ENCODE measurements at regions not wholly inside any gene's neighbourhood (a gene's known extent, or its start where the extent isn't known, plus 50 kb on each side); places are given as distances from the start of the nearest gene placed in this dataset.

DNA sequence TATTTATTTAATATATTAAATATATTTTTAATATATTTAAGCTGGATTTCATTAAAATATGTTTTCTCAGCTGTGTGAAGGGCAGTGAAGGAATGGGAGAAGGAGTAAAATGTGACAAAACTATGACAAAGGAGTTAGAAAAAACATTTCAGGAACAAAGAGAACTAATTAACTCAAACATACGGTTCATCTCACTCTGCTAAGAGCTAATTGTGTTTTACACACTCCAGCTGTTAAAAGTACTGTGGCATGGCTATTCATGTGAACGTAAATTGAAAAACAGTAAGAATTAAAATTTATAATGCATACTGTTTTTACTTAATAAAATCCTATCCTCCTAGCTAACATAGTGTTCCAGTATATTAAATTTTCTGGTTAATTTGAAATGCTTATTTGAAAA, 262.5 kb upstream of the GNAI1 start:
- no peak for DNase-seq (ENCODE audit: low read depth)

DNA sequence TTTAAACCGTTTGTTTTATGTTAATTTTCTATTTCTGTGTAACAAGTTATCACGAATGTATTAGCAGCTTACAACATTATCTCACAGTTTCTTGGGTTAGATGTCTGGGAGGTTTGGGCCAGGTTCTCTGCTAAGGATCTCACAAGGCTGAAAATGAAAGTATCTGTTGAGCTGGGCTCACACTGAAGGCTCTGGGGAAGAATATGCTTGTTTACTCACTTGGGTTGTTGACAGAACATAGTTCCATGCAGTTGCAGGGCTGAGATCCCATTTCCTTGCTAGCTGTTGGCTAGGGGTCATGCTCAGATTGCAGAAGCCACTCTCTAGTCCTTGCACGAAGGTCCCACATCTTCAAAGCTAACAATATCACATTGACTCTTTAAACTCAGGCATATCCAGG, 266.6 kb upstream of the GNAI1 start:
- DNase-seq (ENCODE audit: low read depth): no peak

DNA sequence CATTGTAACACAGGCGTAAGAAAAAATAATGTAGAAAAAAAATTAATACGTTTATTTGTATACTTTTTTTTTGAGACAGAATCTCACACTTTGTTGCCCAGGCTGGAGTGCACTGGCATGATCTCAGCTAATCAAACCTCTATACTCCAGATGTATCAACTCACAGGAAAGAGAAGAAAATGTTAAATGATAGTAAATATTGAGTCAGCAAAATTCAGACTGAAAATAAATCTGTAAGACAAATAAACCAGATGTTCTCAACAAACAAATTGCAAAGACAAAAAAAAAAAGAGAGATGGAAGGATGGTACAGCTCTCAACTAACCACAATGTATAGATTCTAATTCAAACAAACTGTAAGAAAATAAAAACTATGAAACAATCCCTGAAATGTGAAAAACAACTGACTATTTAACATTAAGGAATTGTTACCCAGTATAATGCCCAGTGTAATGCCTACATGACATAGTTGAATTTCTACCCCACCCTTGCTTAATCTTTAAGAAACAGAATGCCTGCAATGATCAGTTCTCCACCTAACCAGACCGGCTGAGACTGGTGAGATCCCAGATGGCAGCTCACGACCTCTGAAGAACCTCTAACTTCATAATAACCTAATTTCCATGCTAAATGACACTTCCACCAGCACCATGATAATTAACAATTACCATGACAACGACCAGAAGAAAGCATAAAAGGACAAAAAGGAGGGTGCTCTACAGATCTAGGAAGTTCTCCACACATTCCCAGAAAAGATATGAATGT, 272.0 kb upstream of the GNAI1 start:
- no peak for DNase-seq (ENCODE audit: low read depth)

DNA sequence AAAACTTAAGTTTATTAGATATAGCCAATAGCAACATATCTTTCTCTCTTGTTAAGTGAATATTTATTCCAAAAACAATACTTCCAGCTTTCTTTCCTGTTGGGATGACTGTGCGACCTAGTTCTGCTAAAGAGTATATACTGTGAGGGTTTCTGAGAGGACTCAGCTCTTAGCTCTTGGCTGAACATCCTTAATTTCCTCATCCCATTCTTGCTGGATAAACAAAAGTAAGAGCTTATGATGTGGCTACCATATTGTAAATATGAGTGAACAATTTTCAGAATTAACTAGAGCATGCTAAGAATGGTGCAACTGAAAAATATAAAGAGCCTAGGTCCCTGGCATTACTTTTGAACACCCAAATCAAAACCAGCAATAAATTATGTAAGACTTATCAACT, 279.5 kb upstream of the GNAI1 start:
- DNase-seq (ENCODE audit: low read depth): no peak

DNA sequence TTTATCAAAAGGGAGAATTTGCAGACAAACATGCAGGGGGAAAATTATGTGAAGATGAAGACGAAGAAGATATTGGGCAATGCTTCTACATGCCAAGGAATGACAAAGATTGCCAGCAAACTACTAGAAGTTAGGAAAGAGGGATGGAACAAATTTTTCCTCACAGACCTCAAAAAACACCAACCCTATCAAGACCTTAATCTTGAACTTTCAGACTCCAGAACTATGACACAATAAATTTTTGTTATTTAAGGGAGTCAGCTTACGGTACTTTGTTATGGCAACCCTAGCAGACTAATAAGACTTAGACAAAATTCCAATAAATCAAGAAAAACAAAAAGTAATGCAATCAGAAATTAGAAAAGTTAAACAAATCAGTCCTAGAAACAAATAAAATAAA, 280.0 kb upstream of the GNAI1 start:
- DNase-seq (ENCODE audit: low read depth): no peak

DNA sequence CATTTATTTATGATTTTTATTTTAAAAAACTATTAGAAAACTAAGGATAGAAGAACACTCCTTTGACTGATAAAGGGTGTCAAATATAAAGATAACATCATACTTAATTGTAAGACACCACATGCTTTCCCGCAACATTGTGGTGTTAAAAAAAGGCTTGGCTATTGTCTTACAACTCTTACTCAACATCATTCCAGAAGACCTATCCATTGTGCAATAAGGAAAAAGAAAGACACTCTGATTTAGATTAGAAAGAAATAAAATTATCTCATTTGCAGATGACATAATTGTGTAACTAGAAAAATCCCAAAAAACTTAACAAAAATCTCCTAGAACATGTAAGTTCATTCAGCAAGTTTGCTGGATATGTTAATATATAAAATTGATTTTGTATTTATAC, 296.7 kb upstream of the GNAI1 start:
- DNase-seq (ENCODE audit: low read depth): no peak

DNA sequence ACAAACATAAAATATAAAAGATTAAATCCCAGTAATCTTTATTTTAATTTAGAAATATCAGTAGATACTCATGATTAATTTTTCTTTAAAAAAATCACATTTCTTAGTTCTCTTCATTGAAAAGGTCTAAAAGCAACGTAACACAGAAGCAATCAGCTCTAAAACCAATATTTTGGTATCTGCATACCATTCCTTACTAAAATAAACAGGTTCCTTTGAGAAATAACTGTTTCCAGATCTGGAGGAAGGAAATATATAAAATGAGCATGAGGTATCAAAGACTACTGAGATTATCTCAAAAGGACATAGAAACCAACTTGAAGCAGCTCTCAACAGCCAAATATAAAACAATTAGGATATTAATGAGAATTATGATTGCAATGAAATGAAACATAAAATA, 301.0 kb upstream of the GNAI1 start:
- DNase-seq (ENCODE audit: low read depth): no peak

DNA sequence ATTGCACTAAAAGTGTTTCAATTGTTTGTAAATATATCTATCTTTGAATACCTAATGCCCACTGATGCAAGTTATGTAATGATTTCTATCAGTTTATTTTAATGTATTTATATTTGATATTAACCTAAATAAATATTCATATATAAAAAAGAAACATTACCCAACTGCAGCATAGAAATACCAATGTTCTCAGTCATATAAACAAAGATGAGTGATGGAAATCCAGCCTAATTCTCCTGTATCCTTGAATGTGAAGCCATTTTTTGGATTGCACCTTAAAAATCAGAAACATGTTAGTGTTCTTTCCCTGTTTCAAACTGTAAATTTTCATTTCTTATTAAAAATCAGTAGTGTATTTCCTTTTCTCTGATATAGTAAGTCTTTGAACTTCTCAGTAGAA, 305.8 kb upstream of the GNAI1 start:
- no peak for DNase-seq (ENCODE audit: low read depth)

DNA sequence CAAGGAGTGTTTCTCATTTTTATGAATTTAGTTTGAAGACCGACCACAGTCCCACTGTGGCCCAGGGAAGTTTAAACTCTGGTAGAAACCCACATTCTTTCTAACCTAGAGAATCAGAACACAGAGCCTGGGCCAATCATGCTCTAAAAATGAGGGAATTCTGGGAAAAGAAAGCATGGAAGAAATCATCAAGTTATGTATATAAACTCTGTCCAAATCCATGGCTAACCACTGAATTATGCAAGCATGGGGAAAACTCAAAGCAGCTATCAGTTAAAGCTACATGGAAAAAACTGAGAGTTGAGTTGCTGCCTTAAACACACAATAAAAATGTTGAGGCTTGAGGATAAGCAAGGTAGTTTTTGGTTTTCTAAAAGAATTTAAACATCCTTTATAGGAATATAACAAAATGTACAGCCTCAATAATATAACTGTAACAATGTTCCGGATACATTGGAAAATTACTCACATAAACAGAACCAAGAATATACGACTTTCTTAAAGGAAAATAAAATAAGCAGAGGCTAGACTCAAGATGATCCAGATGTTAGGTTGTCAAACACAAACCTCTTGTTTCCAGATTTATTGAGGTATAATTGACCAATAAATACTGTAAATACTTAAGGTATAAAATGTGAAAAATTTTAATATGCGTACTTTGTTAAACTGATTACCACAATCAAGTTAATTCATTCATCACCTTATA, 311.2 kb upstream of the GNAI1 start:
- no peak for DNase-seq (ENCODE audit: low read depth)

DNA sequence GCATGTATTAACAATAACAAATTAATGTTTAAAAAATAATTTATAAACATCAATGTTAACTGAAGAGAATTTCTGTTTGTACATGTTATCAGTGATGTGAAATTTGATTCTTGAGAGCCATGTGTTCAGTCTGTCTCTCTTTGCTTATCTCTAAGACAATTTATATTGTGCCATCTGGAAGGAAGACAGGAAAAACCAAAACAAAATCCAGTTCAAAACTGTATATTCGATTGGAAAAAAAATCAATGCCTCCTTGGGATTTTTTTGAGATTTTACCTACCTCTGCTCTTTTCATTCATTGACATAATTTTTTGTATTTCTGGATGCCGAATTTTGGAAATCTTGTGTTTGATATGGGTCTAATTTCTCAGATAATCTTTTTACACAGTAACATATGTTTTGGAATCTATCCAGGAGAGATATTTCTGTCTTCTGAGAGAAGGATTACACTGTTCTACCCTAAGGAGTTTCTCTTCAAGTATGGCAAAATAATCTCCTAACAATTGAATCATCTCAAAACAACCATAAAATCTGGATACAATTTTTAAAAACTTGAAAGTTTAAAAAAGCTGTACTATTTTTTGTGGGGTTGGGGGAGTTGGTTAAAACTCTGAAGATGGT, 311.9 kb upstream of the GNAI1 start:
- DNase-seq (ENCODE audit: low read depth): no peak

DNA sequence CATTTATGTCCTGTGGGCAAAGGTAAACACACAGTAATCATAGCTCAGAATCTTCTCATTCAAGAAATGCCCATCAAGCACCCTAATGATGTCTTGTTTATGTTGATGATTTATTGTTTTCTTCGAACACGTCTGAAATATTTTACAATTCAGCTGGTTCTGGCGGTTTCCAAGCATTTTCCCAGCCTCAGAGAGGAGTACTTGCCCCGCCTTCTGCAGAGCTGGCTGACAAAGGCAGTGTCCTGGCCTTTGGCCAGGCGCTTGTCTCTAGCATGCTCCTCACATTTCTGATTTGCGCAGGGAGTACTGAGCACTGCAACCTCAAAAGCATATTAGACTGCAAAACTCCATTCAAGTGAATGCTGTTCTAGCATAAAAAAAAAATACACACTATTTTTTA, 314.2 kb upstream of the GNAI1 start:
- no peak for DNase-seq (ENCODE audit: low read depth)

DNA sequence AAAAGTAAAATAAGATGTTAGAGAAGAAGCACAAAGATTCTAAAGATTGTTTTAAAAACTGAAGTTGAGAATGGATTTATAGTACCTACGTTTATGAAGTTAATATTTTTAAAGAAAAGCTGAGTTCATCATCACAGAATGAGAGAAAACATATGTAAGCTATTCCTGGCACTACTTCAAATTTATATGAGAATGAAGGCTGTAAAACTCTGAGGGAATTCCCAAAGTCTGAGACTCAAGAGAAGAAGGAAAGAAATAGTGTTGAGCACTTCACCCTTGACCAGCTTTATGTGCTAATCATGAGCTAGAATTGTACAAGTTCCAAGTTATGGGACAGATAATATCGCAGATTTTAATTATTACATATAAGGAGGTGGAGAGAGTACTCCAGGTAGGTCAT, 323.7 kb upstream of the GNAI1 start:
- no peak for DNase-seq (ENCODE audit: low read depth)

DNA sequence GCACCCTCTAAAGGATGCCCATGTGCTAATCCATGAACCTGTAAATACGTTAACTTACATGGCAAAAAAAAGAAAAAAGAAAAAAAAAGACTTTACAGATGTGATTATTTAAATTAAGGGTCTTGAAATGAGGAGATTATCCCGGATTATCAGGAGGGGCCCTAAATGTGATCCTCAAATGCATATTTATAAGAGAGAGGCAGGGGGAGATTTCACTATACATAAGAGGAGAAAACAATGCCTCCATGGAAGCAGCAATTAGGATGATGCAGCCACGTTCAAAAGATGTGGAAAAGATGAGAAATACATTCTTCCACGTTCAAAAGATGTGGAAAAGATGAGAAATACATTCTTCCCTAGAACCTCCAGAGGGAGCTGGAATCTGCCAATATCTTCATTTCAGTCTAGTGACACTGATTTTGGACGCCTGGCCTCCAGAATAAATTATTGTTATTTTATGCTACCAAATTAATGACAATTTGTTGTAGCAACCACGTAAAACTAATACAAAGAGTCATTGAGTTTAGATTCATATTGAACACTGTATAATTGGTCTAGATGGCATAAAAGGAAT, 328.4 kb upstream of the GNAI1 start:
- DNase-seq (ENCODE audit: low read depth): no peak

DNA sequence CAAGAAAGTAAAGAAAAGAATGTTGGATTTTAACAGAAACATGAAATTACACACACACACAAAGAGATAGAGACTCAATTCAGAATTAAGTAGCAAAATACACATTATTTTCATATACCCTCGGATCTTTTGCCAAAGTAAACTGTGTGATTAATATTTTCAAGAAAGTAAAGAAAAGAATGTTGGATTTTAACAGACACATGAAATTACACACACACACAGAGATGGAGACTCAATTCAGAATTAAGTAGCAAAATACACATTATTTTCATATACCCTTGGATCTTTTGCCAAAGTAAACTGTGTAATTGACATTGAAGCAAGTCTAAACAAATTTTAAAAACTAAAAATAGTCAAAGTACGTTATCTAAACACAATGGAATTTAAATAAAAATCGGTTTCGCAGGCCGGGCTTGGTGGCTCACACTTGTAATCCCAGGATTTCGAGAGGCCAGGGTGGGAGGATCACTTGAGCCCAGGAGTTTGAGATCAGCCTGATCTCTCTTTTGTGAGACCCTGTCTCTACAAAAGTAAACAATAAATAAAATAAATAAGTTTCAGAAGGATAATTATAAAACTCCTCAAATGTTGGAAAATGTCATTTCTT, 337.3 kb upstream of the MAGI2 start:
- no peak for DNase-seq (ENCODE audit: low read depth)

DNA sequence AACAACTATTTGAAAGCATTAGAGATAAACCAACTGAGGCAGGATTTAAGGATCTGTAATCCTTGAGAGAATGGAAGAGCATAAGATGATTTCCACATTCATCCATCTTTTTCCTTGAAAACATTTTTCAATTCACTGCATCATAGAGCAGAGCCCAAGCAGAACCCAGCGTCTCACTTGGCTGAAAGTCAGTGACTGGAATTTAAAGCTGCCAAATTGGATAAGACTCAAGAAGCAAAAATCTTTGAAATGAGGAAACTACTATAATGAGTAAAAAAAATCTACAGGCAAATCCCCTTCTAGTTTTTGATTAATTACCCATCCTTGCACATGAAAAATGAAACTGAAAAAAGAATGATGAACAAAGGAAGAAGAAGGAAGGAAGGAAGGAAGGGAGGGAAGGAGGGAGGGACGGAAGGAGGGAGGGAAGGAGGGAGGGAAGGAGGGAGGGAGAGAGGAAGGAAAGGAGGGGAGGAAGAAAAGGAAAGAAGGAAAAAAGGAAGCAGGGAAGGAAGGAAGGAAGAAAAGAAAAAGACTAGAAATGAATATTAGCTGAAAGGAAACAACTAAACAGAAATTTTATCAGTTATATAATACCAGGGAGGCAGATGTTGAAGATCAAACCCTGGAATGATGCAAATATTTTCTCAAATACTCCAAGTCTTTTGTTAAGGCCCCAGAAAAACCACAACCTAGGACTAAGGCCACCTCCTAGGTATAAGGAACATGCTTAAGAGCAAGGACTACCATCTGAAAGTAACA, 336.3 kb upstream of the MAGI2 start:
- DNase-seq (ENCODE audit: low read depth): no peak

DNA sequence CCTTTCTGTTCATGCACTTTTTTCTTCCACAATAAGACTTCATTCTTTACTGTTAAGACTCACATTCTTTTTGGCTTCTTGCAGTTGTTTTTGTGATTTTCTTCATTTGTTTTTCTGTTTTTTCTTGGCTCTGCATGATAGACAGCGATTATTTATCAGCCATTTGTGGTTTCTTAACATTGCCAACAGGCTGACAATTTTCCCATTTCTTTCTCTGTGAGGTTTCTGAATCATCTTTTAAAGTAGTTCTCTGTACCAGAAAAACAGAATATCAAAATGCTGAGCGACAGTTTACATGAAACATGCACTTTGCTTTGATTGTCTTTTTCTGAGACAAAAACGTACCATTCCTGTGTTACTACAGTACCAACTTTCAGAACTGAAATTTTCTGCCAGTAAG, 334.2 kb upstream of the MAGI2 start:
- no peak for DNase-seq (ENCODE audit: low read depth)

DNA sequence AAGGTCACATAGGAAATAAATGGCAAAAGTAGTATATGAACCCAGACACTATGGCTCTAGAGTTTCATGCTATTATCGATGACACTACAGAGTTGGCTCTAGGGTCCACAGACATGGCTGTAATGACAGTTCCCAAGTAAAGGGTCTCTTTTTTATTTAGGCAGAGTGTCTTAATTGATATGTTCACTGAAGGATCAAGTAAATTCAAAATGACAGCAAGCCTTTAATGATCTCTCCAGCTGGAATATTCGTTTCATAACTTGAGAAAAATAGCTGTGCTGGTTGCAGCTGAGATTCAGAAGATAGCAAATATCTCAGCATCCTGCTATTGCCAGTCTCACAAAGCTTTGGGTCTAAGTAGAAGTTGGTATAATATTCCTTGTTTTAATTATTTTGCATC, 333.6 kb upstream of the MAGI2 start:
- no peak for DNase-seq (ENCODE audit: low read depth)

DNA sequence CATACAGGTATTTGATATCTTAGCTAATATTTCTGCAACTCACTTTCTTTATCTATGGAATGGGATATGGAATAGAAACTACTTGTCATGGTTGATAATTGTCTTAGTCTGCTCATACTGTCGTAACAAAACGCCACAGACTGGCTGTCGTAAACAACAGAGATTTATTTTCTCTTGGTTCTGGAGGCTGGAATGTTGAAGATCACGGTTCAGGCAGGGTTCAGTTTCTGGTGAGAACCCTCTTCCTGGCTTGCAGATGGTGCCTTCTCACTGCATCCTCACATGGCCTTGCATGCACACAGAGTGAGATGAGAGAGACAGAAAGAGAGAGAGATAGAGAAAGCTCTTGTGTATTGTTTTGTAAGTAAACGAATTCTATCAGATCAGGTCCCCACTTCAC, 332.7 kb upstream of the MAGI2 start:
- no peak for DNase-seq (ENCODE audit: low read depth)

DNA sequence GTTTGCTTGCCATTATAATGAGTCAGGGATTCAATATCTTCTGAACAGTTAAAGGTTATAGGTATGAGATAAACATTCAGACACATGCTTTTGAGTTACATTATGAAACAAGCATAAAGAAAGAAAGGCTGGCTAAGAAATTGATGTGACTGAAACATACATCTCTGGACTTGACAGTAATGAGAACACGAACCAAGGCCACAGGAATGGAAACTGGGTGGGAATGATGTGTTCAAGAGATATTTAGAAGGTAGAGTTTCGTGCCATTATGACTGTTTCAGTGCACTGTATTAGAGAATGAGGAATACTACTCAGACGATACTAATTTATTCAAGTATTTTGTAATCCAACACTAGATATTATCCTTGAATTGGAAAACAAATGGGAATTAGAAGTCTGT, 332.1 kb upstream of the MAGI2 start:
- DNase-seq (ENCODE audit: low read depth): no peak

DNA sequence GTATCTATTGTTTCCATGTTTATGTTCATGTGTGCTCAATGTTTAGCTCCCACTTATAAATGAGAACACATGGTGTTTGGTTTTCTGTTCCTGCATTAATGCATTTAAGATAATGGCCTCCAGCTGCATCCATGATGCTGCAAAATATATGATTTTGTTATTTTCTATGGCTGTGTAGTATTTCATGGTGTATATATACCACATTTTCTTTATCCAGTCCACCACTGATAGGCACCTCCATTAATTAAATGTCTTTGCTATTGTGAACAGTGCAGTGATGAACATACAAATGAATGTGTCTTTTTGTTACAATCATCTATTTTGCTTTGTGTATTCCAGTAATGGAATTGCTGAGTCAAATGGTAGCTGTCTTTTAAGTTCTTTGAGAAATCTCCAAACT, 329.4 kb upstream of the MAGI2 start:
- no peak for DNase-seq (ENCODE audit: low read depth)

DNA sequence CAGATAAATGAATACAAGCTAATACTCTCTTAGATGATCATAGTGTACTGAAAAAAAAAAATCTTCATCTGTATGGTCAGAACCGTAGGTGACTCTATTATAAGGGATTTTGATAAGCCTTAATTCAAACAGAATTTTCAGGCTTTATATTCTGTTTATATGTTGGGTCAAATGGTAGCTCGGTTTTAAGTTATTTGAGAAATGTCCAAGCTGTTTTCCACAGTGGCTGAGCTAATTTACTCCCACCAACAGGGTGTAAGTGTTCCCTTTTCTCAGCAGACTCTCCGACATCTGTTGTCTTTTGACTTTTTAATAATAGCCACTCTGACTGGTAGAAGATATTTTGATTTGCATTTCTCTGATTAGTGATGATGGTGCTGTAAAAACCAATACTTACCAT, 328.8 kb upstream of the MAGI2 start:
- no peak for DNase-seq (ENCODE audit: low read depth)

DNA sequence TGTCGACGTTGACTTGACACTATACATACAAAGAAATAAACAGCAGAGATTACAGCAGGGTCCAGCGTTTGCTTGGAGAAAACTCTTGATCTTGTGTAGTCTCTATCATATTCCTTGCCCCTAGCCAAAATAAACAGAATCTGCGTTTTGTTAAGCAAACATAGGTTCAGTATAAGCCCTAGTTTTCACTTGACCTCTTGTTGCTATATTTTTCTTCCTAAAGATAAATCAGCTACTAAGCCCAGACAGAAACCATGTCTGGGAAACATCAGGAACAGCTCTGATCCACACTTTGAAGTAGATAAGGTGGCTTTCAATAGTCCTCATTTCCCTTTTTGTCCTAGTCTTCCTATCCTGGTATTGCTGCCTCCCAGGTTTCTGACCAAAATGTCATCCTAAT, 328.2 kb upstream of the MAGI2 start:
- DNase-seq (ENCODE audit: low read depth): no peak

Measured in stimulated activated CD4-positive, alpha-beta T cell treated with anti-CD3 and anti-CD28 coated beads, Interleukin-2, amount 100 ng/mL, for 4 hours (primary cell).